VCaP (cell line): ENCODE measurements at regions not wholly inside any gene's neighbourhood (a gene's known extent, or its start where the extent isn't known, plus 50 kb on each side); places are given as distances from the start of the nearest gene placed in this dataset.

Experiments
- H3K27ac ChIP-seq: fragments of 450-650 bp; 2 replicates; pipeline ENCODE4 v1.5.1; 2017
- TF ChIP-seq, protein P1 (sequence below): fragments of 450-650 bp; conservative IDR thresholded peaks from 2 replicates; pipeline ENCODE4 v1.5.1; 2017; ENCODE audit warnings: mild to moderate bottlenecking, moderate library complexity

DNA sequence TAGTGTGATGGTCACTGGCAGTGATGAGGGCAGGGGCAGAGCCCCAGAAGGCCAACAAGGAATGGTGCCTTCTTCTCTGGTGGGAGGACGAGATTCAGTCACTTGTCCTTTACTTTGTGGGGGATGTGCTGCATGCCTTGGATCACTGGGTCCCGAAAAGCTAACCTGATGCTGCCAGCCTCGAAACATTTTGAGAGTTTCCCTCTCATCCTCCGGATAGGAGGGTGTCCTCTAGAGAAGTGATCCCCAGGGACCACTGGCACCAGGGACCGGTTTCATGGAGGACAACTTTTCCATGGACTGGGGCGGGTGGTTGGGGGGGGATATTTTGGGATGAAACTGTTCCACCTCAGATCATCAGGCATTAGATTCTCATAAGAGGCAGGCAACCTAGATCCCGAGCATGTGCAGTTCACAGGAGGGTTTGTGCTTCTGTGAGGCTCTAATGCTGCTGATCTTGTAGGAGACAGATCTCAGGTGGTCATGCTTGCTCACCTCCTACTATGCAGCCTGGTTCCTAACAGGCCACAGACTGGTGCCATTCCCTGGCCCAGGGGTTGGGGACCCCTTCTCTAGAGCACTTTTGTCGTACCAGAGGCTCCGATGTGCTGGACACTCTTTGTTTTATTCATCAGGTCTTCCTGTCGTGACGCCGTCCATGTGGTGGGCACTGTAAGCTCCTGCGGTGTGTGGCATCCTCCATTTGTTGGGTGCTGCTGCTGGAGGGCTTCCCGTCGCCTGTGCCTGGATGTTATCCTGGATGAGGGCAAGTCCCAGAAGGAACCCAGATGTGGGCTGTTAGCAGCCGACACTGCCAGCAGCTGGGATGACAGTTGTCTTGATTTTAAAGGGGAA lies 68.5 kb upstream of the HDAC4 start:
- TF ChIP-seq, protein P1, sequence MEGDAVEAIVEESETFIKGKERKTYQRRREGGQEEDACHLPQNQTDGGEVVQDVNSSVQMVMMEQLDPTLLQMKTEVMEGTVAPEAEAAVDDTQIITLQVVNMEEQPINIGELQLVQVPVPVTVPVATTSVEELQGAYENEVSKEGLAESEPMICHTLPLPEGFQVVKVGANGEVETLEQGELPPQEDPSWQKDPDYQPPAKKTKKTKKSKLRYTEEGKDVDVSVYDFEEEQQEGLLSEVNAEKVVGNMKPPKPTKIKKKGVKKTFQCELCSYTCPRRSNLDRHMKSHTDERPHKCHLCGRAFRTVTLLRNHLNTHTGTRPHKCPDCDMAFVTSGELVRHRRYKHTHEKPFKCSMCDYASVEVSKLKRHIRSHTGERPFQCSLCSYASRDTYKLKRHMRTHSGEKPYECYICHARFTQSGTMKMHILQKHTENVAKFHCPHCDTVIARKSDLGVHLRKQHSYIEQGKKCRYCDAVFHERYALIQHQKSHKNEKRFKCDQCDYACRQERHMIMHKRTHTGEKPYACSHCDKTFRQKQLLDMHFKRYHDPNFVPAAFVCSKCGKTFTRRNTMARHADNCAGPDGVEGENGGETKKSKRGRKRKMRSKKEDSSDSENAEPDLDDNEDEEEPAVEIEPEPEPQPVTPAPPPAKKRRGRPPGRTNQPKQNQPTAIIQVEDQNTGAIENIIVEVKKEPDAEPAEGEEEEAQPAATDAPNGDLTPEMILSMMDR: no peak
- no peak overlapping the region for H3K27ac ChIP-seq

DNA sequence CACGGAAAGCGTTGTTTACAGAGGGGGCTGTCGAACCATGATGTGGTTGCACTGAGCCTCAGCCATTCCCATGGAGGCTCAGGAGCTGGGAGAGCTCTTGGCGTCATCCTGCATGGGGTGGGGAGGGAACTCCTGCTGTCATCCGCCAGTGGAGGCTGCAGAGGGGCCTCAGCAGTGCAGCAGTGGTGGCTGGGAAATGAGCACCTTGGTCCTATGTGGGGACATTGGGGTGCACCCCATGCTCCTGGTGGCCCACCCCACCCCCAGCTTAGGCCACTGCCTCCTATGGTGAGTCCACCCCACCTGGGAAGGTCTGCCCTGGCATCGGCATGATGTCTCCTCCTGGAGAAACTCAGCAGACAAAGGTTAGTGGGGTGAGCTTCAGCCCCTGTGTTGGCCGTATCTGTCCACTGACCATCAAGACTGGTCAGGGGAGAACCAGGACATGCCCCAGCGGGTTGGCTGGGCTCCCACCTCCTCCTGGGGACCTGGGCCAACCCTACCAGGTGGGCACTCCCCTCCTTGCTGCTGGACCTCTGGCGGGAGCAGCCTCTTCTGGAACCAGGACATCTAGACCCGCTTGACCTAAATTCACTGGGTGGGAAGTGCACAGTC lies 67.8 kb upstream of the HDAC4 start:
- H3K27ac ChIP-seq: no peak overlapping the region
- TF ChIP-seq, protein P1: no peak

DNA sequence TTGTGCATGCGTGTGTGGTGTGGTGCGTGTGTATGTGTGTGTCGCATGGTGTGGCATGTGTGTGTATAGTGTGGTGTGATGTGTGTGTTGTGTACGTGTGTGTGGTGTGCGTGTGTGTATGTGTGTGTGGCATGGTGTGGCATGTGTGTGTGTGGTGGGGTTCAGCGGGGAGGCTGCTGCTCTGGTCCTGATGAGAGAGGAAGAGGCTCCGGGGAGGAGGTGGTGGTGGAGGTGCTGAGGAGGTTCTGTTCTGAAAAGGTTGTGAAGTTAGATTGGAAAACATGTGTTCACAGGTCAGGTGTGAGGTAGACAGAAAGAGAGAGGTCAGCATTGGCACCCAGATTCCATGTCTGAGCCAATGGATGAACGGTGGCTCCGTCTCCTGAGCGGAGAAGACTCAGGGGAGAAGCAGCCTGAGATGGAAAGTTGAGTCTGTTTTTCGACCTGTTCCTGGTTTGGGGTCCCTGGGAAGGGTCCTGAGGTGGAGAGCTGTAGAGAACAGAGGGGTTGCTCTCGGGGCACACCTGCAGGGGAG lies 67.2 kb upstream of the HDAC4 start:
- H3K27ac ChIP-seq: no peak overlapping the region
- TF ChIP-seq, protein P1: no peak

DNA sequence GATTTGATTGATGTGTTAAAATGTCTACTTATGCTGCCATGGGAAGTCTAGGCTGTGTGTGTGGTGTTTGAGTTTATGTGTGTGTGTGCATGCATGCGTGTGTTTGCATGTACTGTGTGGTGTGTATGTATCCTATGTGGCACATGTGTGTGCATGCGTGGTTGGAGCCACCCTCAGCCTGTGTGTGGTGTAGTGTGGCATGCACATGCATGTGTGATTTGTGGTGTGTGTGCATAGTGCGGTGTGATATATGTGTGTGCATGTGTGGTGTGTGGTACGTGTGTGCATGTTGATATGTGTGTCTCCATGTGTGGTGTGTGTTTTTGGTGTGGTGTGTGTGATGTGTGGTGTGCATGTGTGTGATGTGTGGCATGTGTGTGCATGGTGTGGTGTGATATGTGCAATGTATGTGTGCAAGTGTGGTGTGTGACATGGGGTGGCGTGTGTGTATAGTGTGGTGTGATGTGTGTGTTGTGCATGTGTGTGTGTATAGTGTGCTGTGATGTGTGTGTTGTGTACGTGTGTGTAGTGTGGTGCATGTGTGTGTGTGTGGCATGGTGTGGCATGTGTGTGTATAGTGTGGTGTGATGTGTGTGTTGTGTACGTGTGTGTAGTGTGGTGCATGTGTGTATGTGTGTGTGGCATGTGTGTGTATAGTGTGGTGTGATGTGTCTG lies 66.6 kb upstream of the HDAC4 start:
- TF ChIP-seq, protein P1: no peak
- H3K27ac ChIP-seq: no peak overlapping the region

DNA sequence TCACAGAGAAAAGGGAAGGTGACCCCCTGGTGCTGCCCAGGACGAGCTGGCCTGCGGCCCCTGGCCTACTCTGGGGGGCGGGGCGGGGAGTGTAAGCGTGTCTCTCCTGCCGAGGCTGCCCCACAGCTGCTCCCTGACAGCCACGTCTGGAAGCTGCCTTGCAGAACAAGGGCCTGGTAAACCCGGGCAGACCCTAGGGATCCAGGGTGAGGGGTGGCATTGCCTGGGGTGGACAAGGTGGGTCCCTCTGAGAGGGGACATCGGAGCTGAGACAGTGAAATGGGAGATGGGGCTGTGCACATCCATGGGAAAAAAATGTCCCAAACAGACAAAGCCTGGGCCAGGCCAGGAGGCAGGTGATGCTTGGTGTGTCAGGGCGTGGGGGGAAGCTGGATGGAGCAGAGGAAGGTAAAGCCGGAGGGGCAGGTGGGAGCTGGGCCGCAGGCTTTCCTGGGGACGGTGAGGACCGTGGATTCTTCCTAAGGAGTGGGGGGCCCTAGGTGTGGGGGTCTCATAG lies 66.0 kb upstream of the HDAC4 start:
- no peak overlapping the region for H3K27ac ChIP-seq
- TF ChIP-seq, protein P1: no peak

DNA sequence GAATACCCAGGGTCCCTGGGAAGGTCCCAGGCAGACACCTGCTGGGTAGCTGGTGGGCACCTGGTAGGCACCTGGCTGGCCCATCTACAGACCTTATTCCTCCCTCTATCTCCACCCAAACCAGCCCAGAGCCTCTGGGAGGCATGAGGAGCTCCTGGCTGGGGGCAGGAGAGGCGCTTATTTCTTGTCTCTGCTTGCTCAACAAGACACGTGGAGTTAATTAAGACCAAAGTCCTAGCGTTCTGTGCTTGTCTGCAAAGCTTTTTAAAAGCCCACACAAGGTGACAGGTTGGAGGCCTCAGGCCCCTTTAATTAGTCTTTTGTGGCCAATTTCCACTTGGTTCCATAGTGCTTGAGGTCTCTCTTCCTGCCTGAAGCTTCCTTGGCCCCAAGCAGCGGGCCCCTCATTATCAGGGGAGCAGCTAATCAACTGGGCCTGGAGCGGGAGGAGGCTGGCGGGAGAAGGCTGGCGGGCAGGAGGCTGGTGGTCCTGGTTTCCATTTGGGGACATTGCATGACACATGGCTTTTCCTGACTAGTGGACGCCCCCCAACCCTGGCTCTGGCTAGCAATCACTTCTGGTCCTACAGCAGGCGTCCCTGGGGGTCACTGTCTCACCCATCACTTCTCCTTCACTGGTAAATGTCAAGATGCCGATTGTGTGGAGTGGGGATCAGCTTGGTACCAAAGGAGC lies 65.4 kb upstream of the HDAC4 start:
- no peak overlapping the region for H3K27ac ChIP-seq
- TF ChIP-seq, protein P1: no peak
